GM18873 (cell line): ENCODE measurements at regions not wholly inside any gene's neighbourhood (a gene's known extent, or its start where the extent isn't known, plus 50 kb on each side); places are given as distances from the start of the nearest gene placed in this dataset.
"Not testable (repeated sequence)": the region's sequence is repeated elsewhere in the genome, so short reads cannot be mapped to it uniquely, and the experiment has no call there.

Source experiments
- ATAC-seq: cut with Tn5 transposase; IDR thresholded peaks from one replicate; pipeline ENCODE4 v1.9.1; 2021; ENCODE audit warnings: mild to moderate bottlenecking, moderate library complexity, moderate number of reproducible peaks; ENCODE audit not compliant: unreplicated experiment, low FRiP score

- ATAC-seq: no peak
Observed at GRCh38 chr5:125463466-125464092, 717.1 kb upstream of the ZNF608 start.

- no peak for ATAC-seq
Observed at GRCh38 chr5:125464847-125465432, 718.5 kb upstream of the ZNF608 start.

- no peak for ATAC-seq
Observed at GRCh38 chr5:125465703-125466102, 719.3 kb upstream of the ZNF608 start.

GRCh38 chr5:125467222-125467621 is 720.8 kb upstream of the ZNF608 start:
- ATAC-seq: no peak

- ATAC-seq: no peak
Observed at GRCh38 chr5:125470280-125470902, 724.0 kb upstream of the ZNF608 start.

- no peak for ATAC-seq
Observed at GRCh38 chr5:125476901-125477585, 730.6 kb upstream of the ZNF608 start.

GRCh38 chr5:125477586-125477975 is 731.1 kb upstream of the ZNF608 start:
- no peak for ATAC-seq

- ATAC-seq: no peak
Observed at GRCh38 chr5:125478599-125478998, 732.2 kb upstream of the ZNF608 start.

- ATAC-seq: no peak
Observed at GRCh38 chr5:125480911-125481310, 734.5 kb upstream of the ZNF608 start.

- ATAC-seq: no peak
Observed at GRCh38 chr5:125481506-125482465, 735.3 kb upstream of the ZNF608 start.

GRCh38 chr5:125483609-125484008 is 737.2 kb upstream of the ZNF608 start:
- ATAC-seq: no peak

- no peak for ATAC-seq
Observed at GRCh38 chr5:125484272-125484741, 737.9 kb upstream of the ZNF608 start.

GRCh38 chr5:125484742-125485641 is 738.6 kb upstream of the ZNF608 start:
- no peak for ATAC-seq

GRCh38 chr5:125485771-125486170 is 739.3 kb upstream of the ZNF608 start:
- no peak for ATAC-seq

GRCh38 chr5:125486634-125487033 is 740.2 kb upstream of the ZNF608 start:
- no peak for ATAC-seq

- no peak for ATAC-seq
Observed at GRCh38 chr5:125487231-125487630, 740.8 kb upstream of the ZNF608 start.

GRCh38 chr5:125487652-125488051 is 741.2 kb upstream of the ZNF608 start:
- ATAC-seq: not testable (repeated sequence)

- no peak for ATAC-seq
Observed at GRCh38 chr5:125489146-125489545, 742.7 kb upstream of the ZNF608 start.

GRCh38 chr5:125491986-125492492 is 745.6 kb upstream of the ZNF608 start:
- no peak for ATAC-seq
